Tibial nerve (tissue), 3 donors: ENCODE measurements at regions not wholly inside any gene's neighbourhood (a gene's known extent, or its start where the extent isn't known, plus 50 kb on each side); places are given as distances from the start of the nearest gene placed in this dataset.

Source experiments
- CTCF ChIP-seq, 5 experiments: fragments of 200-600 bp in 3 of 5; fragments of 450-650 bp in 2 of 5; sonication (generic) in 3 of 5; IDR thresholded peaks; one replicate each; pipeline ENCODE4 v1.5.1; 2016 to 2019; ENCODE audit warnings: antibody characterized with exemption in 5 of 5, mild to moderate bottlenecking in 3 of 5, moderate library complexity in 2 of 5
- POLR2A ChIP-seq, 2 donors: fragments of 450-650 bp; IDR thresholded peaks; one replicate each; pipeline ENCODE4 v1.6.1; 2017; ENCODE audit warnings: antibody characterized with exemption in 2 of 2, mild to moderate bottlenecking in 2 of 2, moderate library complexity in 2 of 2

- TF ChIP-seq CTCF (IDR thresholded peaks at IDR 0.05) (no peak), POLR2A (IDR thresholded peaks at IDR 0.05) (no peak)
These were observed 496.9 kb downstream of the TMA16 start for GRCh38 chr4:163991298-163991865.
